Activated naive CD4-positive, alpha-beta T cell treated with anti-CD3 and anti-CD28 coated beads, Interleukin-2, amount 10 ng/mL, durations not matched to agents 7 days and 5 days (primary cell): ENCODE measurements at regions not wholly inside any gene's neighbourhood (a gene's known extent, or its start where the extent isn't known, plus 50 kb on each side); places are given as distances from the start of the nearest gene placed in this dataset.

ENCODE experiments used
- CTCF ChIA-PET: fragments of 350-600 bp; sonication (Branson Sonifier 250); formaldehyde crosslinking; loops from one replicate; lab custom pipeline; 2021; ENCODE audit warnings: antibody characterized with exemption; lab: Charles Lee
- DNase-seq: peaks from one replicate; pipeline ENCODE4 v3.0.0-alpha.2; 2020
- H3K27ac Mint-ChIP-seq: one replicate; pipeline ENCODE4 v1.8.0; 2021; ENCODE audit warnings: mild to moderate bottlenecking, moderate library complexity, mixed read lengths
- H3K27me3 Mint-ChIP-seq: one replicate; pipeline ENCODE4 v1.8.0; 2021; ENCODE audit warnings: mild to moderate bottlenecking, mixed read lengths
- H3K36me3 Mint-ChIP-seq: one replicate; pipeline ENCODE4 v1.8.0; 2021; ENCODE audit warnings: mixed read lengths
- H3K4me1 Mint-ChIP-seq: one replicate; pipeline ENCODE4 v1.8.0; 2021; ENCODE audit warnings: mixed read lengths
- H3K4me3 Mint-ChIP-seq: one replicate; pipeline ENCODE4 v1.8.0; 2021; ENCODE audit warnings: mild to moderate bottlenecking, moderate library complexity, mixed read lengths
- H3K9me3 Mint-ChIP-seq: one replicate; pipeline ENCODE4 v1.8.0; 2021; ENCODE audit warnings: mixed read lengths

- Mint-ChIP-seq H3K27ac (no peak overlapping the region), H3K36me3 (no peaks in the 10 kb centered on the region), H3K4me1 (no peaks in the 10 kb centered on the region), H3K4me3 (no peak overlapping the region), H3K27me3 (no peaks in the 10 kb centered on the region), H3K9me3 (no peaks in the 10 kb centered on the region)
- DNase-seq: no peak
- CTCF ChIA-PET: no interaction called here
Measured at GRCh38 chr11:122306831-122307391, 190.9 kb upstream of the BLID start.

DNA sequence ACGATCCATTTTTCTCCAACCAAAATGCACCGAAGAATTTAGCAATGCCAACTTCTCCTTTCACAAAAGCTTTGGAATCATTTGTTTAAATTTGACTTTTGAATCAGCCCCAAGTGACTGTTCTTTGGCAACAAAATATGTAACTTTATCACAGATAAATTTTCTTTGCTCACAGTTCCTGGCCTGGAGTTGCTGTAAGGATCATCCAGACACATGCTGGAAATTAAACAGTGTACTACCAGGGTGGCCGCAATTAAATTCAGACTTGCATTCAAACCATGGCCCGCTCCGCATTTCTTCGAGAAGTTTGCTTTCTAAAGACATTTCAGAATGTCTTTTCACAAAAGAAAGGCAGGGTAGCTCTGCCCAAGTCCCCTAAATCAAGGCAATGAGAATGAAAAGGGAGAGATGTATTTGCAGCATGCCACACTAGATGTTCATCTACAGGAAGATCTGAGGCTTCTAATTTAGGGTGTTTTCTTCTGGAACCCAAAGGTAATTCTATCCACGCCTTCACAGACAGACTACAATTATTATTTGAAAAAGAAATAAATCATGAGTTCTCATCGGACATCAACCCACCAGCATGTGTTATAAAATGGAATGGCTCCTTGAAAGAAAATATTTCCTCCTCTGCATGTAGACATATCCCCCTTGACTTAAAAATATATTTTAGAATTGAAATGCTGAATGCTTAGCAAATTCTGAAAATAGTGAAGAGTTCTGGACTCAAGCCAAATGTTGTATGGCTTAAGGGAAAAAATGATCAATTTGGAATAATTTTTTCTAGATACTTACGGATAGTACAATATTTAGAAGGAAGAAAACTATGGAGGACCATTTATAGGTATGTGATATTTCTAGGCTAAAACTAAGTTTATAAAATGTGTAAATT lies 189.7 kb upstream of the BLID start:
- no peak overlapping the region for H3K27ac Mint-ChIP-seq
- CTCF ChIA-PET: no interaction called here
- H3K4me1 Mint-ChIP-seq: no peaks in the 10 kb centered on the region
- H3K27me3 Mint-ChIP-seq: no peaks in the 10 kb centered on the region
- no peaks in the 10 kb centered on the region for H3K9me3 Mint-ChIP-seq
- no peak for DNase-seq
- no peak overlapping the region for H3K4me3 Mint-ChIP-seq
- no peaks in the 10 kb centered on the region for H3K36me3 Mint-ChIP-seq

- Mint-ChIP-seq H3K9me3 (peaks cover under 1% of the 10 kb centered on the region), H3K27ac (no peak overlapping the region), H3K36me3 (no peaks in the 10 kb centered on the region), H3K4me1 (no peaks in the 10 kb centered on the region), H3K27me3 (no peaks in the 10 kb centered on the region), H3K4me3 (no peak overlapping the region)
- DNase-seq: no peak
- CTCF ChIA-PET: no interaction called here
Measured at GRCh38 chr11:122304973-122305372, 189.0 kb upstream of the BLID start.

DNA sequence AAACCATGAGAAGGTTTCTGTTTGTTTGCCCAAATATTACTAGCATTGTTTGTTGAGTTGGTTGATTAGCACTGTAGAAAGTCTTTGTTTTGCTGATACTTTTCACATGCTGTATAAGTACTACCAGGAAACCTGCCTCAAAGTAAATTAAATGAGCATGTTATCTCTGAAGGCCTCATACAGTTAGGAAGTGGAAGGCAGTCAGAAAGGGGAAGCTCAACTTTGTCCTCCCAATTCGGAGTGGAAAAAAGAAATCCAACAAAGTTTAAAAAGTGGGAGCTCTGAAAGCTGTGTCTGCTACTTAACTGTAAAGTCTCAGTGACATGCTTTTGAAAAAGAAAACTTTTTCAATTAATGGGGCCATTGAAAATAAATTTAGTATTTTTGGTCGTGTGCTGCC lies 188.3 kb upstream of the BLID start:
- CTCF ChIA-PET: no interaction called here
- H3K4me1 Mint-ChIP-seq: no peaks in the 10 kb centered on the region

DNA sequence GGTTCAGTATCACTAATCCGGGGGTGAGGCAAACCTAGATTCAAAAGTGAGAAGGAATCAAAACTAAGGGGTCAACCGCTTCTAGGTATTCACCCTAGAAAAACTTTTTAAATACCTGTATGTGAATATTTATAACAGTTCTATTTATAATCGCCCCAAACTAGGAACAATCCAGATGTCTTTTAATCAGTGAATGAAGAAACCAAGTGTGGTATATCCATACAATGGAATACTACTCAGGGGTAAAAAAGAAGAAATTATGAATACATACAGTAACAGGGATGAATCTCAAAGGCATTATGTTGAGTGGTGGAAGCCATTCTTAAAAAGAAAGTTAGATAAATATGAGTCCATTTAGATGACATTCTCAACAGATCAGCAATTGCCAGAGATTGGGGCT lies 178.0 kb upstream of the BLID start:
- no peaks in the 10 kb centered on the region for H3K4me1 Mint-ChIP-seq
- CTCF ChIA-PET: no interaction called here
- H3K9me3 Mint-ChIP-seq: peaks cover 2% of the 10 kb centered on the region
- no peak overlapping the region for H3K27ac Mint-ChIP-seq
- no peak for DNase-seq
- H3K27me3 Mint-ChIP-seq: no peaks in the 10 kb centered on the region
- H3K36me3 Mint-ChIP-seq: no peaks in the 10 kb centered on the region
- no peak overlapping the region for H3K4me3 Mint-ChIP-seq

More for the DNA sequence above, 188.3 kb upstream of the BLID start:
- no peak for DNase-seq
- no peak overlapping the region for H3K4me3 Mint-ChIP-seq
- no peaks in the 10 kb centered on the region for H3K36me3 Mint-ChIP-seq
- peaks cover 2% of the 10 kb centered on the region for H3K9me3 Mint-ChIP-seq
- H3K27ac Mint-ChIP-seq: no peak overlapping the region
- H3K27me3 Mint-ChIP-seq: no peaks in the 10 kb centered on the region

- CTCF ChIA-PET: no interaction called here
- H3K27ac Mint-ChIP-seq: no peak overlapping the region
Measured at GRCh38 chr11:122293296-122294023, 177.4 kb upstream of the BLID start.

GRCh38 chr11:122287401-122287800 lies 171.4 kb upstream of the BLID start:
- DNase-seq: no peak
- no peaks in the 10 kb centered on the region for H3K36me3 Mint-ChIP-seq
- CTCF ChIA-PET: no interaction called here
- H3K4me1 Mint-ChIP-seq: no peaks in the 10 kb centered on the region
- H3K4me3 Mint-ChIP-seq: no peak overlapping the region
- H3K27me3 Mint-ChIP-seq: peaks cover 4% of the 10 kb centered on the region
- no peak overlapping the region for H3K27ac Mint-ChIP-seq
- no peaks in the 10 kb centered on the region for H3K9me3 Mint-ChIP-seq

More at GRCh38 chr11:122293296-122294023, 177.4 kb upstream of the BLID start:
- Mint-ChIP-seq H3K36me3 (no peaks in the 10 kb centered on the region), H3K27me3 (no peaks in the 10 kb centered on the region), H3K9me3 (peaks cover 2% of the 10 kb centered on the region), H3K4me3 (no peak overlapping the region), H3K4me1 (no peaks in the 10 kb centered on the region)
- DNase-seq: no peak

GRCh38 chr11:122285070-122285988 lies 169.3 kb upstream of the BLID start:
- no peak overlapping the region for H3K27ac Mint-ChIP-seq
- peaks cover 4% of the 10 kb centered on the region for H3K27me3 Mint-ChIP-seq
- CTCF ChIA-PET: no interaction called here
- H3K4me1 Mint-ChIP-seq: no peaks in the 10 kb centered on the region
- DNase-seq: no peak
- H3K36me3 Mint-ChIP-seq: no peaks in the 10 kb centered on the region
- no peaks in the 10 kb centered on the region for H3K9me3 Mint-ChIP-seq
- no peak overlapping the region for H3K4me3 Mint-ChIP-seq

DNA sequence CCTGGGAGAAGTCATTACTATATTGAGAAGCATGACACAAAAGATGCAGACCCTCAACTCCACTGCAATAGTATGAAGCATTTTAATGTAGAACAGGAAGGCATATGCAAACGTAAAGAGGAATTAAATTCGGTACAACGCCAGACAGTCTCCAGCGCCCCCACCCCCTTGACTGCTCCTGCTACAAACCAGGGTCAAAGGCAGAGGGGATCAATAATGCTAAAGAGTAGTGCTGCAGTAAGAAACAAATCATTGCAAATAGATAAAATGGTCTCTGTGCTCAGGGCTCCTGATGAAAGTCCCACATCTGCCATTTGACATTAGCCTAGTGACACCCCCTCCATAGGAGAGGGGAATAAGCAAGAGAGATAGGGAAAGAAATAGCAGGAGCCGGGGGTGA lies 164.9 kb upstream of the BLID start:
- Mint-ChIP-seq H3K27ac (no peak overlapping the region), H3K27me3 (no peaks in the 10 kb centered on the region), H3K4me1 (no peaks in the 10 kb centered on the region), H3K36me3 (no peaks in the 10 kb centered on the region), H3K9me3 (no peaks in the 10 kb centered on the region), H3K4me3 (no peak overlapping the region)
- no peak for DNase-seq
- CTCF ChIA-PET: no interaction called here

DNA sequence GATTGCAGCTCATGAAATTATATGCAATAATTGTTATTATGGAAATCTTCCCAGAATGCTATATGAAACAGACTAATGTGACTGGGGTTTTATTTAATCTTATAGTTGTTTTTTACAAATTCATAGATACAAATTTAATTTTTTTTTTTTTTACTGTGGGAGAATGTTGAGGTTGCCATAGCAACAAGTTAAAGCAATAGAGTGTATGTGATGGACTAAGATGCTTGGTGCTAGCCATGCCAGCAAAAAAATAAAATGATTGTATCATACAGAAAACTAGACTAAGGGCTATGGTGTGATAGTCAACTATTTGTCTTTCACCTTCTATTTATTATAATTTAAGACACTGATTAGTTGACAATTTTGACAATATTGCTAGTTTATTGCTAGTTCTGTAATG lies 163.2 kb upstream of the BLID start:
- Mint-ChIP-seq H3K27me3 (no peaks in the 10 kb centered on the region), H3K27ac (no peak overlapping the region)

DNA sequence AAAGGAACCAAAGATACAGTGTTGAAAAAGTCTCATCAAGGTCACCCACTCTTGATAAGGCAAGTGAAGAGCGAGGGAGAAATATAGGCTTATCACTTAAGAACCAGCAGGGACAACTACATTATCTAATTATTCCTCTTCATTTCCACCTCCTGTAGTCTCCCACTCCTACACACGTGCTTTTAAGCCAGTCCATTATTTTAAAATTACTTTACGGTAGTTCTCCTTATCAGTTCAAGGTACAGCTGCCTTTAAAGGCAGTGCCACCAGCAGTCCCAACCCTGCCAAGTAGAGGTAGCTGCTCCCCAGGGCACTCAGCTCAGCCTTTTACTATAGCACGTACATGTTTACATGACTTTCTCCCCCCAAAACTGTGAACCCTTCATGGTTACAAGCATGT lies 161.5 kb upstream of the BLID start:
- Mint-ChIP-seq H3K36me3 (no peaks in the 10 kb centered on the region), H3K9me3 (no peaks in the 10 kb centered on the region), H3K4me3 (no peak overlapping the region)

More for the DNA sequence above, 163.2 kb upstream of the BLID start:
- no peaks in the 10 kb centered on the region for H3K9me3 Mint-ChIP-seq
- CTCF ChIA-PET: no interaction called here
- DNase-seq: no peak
- H3K36me3 Mint-ChIP-seq: no peaks in the 10 kb centered on the region
- H3K4me3 Mint-ChIP-seq: no peak overlapping the region
- no peaks in the 10 kb centered on the region for H3K4me1 Mint-ChIP-seq

DNA sequence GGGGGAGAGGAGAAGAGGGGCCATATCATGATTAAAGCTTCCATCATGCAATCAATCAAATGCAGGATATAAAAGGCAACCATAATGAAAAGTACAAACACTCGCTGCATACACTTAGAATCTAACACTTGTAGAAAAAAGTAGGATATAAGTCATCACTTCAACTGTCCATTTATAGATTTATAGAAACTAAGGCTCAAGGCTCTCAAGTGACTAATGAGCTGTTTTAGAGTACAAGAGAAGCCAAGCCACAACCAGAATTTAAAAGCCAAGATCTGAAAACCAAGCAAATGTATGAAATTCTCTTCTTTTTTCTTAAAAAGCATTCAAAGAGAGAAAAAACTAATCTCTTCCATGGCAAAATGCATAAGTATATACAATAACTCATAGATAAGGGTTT lies 160.2 kb upstream of the BLID start:
- no peaks in the 10 kb centered on the region for H3K4me1 Mint-ChIP-seq
- H3K27ac Mint-ChIP-seq: no peak overlapping the region
- DNase-seq: no peak
- CTCF ChIA-PET: no interaction called here
- H3K27me3 Mint-ChIP-seq: no peaks in the 10 kb centered on the region
- no peak overlapping the region for H3K4me3 Mint-ChIP-seq
- no peaks in the 10 kb centered on the region for H3K36me3 Mint-ChIP-seq
- H3K9me3 Mint-ChIP-seq: no peaks in the 10 kb centered on the region

More for the DNA sequence above, 161.5 kb upstream of the BLID start:
- DNase-seq: no peak
- Mint-ChIP-seq H3K27ac (no peak overlapping the region), H3K27me3 (no peaks in the 10 kb centered on the region), H3K4me1 (no peaks in the 10 kb centered on the region)
- CTCF ChIA-PET: no interaction called here

- no peak for DNase-seq
- Mint-ChIP-seq H3K36me3 (no peaks in the 10 kb centered on the region), H3K27me3 (no peaks in the 10 kb centered on the region), H3K4me1 (no peaks in the 10 kb centered on the region), H3K4me3 (no peak overlapping the region), H3K9me3 (no peaks in the 10 kb centered on the region), H3K27ac (no peak overlapping the region)
- CTCF ChIA-PET: no interaction called here
Measured at GRCh38 chr11:122275508-122275907, 159.5 kb upstream of the BLID start.
